ENCODE measurements at regions not wholly inside any gene's neighbourhood (a gene's known extent, or its start where the extent isn't known, plus 50 kb on each side); places are given as distances from the start of the nearest gene placed in this dataset.

- no peak for TF ChIP-seq RAD21 (conservative IDR thresholded peaks at IDR 0.05)
- TF ChIP-seq CTCF (IDR thresholded peaks at IDR 0.05; ENCODE audit: poor library complexity, severe bottlenecking) = no peak
Measured at GRCh38 chr2:18885457-18885856, 296.1 kb upstream of the NT5C1B start.

All from neural cell (in vitro differentiated cells).